Activated CD4-positive, CD25-positive, alpha-beta regulatory T cell treated with anti-CD3 and anti-CD28 coated beads, Interleukin-2, amount 50 U/mL, for 24 hours (primary cell): ENCODE measurements at regions not wholly inside any gene's neighbourhood (a gene's known extent, or its start where the extent isn't known, plus 50 kb on each side); places are given as distances from the start of the nearest gene placed in this dataset.

Experiments
- ATAC-seq, 2 donors: fragments of 150-1000 bp; cut with Tn5 transposase; one replicate each; pipeline ENCODE4 v1.10.0; 2021; ENCODE audit warnings: mild to moderate bottlenecking in 1 of 2, moderate library complexity in 1 of 2

DNA sequence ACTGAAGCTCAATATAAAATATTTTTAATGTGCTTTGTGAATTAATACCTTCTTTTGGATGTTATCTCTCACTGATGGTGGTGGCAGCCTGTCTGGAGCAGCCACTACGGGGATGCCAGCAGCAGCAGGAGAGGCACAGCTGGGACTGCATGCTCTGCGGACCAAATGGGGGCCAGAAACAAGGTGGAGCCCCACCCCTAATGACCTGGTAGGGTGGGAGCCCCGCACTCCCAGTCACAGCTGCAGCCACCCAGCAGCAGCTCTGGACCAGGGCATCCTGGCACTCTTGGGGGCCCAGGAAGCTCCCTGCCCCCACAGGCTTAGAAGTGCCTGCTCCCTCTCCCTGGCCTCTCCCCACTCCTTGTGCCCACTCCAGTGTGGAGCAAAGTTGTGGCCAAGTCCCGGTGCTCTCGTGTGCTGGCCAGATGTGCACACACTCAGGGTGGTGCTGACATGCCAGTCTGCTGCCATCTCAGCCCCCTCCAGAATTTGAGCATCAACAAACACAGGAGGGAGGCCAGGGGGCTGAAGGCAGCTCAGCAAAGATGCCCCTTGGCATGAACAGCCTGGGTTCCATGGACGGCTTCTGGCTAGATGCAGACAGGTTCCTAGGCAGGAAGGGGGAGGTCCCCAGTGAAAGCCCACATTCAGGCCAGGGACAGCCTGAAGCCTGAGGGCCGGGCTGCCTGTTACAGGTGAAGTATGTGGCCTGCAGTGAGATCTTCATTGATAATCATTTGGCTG lies 696.7 kb upstream of the SLITRK5 start:
- no peak for ATAC-seq

DNA sequence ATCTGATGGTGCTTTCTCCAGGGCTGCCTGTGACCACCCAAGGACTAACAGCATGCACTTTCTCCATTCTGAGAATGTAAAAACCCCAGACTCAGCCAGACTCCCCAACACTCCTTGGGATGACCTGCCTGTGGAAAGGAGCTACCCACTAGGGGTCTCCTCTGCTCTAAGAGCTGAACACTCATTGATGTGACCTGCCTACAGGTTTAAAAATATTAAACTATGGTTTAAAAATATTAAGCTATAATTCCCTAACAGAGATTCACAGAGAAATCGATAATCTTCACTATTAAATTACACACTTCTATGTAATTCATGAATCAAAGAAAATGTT lies 696.2 kb upstream of the SLITRK5 start:
- no peak for ATAC-seq

DNA sequence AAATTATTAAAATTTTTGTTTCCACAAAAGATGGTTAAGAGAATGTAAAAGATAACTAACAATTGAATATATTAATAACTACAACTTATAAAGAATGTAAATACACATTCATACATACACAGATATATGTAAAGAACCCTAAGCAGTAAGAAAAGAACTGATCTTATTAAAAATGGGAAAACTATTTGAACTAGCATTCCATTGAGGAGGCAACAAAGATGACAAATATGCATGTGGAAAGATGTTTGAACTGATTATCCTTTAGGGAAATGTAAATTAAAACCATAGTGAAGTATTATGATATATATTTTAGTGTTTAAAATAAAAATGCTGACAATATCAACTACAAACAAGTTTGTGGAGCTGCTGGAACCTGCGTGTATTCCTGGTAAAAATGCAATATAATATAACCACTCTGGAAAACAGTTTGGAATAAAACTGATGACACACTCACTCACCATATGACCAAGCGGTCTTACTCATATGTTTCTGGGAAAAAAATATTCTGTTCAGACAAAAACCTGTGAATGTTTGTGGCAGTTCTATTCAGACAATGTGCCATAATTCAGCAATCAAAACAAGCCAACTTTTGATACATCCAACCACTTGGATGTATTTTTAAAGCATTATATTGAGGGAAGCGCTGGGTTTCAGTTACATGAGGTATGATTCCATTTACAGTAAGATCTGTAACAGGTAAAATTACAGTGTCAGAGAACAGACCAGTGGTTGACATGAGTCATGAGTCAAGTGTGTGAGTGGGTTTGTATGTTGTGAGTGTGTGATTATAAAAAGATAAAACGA lies 694.4 kb upstream of the SLITRK5 start:
- ATAC-seq = no peak

DNA sequence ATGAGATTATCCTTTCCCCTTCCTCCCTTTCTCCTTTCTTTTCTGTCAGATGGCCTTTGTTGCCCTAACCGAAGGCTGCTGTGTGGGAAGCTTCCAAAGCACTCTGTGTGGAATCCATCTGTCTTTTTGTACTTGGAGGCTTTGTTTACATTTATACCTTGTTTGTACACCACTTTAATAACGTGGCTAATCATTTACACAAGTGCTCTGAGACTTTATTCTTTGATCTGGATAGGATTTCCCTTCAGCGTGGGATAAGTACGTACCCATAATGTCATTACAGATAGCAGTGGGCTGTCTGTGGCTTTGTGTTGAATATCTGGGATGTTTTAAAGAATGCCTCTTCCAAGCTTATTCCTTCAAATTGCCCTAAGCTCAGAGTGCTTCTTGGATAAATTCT lies 684.7 kb upstream of the SLITRK5 start:
- no peak for ATAC-seq

DNA sequence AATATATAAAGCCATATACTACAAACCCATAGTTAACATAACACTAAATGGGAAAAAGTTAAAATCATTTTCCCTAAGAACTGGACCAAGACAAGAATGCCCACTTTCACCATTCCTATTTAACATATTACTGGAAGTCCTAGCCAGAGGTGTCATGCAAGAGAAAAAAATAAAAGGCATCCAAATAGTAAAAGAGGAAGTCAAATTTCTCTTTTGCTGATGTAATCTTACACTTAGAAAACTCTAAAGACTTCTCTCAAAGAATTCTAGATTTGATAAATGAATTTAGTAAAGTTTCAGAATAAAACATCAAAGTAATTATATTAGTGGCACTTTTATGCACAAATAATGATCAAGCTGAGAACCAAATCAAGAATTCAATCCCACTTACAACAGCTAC lies 678.9 kb upstream of the SLITRK5 start:
- no peak for ATAC-seq

DNA sequence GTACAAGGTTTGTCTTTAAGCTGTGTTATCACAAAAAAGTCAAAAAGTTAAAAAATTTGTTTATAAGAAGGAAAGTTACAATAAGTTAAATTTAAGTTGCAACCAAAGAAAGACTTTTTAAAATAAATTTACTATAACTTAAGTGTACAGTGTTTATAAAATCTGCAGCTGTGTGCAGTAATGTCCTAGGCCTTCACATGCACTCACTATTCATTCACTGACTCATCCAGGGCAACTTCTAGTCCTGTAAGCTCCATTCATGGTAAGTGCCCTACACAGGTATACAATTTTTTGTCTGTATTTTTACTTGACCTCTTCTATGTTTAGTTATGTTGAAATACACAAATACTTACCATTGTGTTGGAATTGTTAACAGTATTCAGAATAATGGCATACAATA lies 667.9 kb upstream of the SLITRK5 start:
- no peak for ATAC-seq

DNA sequence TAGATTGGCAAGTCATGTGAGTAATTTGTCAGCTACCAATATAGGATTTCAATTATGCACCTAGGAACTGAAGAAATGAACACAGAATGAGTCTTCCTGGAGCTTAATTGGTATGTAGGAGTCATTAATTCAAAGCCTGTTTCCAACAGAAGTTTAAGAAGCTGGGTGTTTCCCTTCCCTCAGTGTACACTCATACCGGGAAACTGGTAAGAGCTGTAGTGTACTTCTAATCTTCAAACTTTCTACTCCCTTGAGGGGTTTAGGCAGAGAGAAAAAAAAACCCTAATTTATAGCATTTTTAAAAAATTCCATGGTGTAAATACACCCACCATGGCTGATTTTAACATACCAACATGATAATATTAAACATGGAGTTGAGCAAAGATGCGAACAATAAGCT lies 665.7 kb upstream of the SLITRK5 start:
- ATAC-seq = no peak

DNA sequence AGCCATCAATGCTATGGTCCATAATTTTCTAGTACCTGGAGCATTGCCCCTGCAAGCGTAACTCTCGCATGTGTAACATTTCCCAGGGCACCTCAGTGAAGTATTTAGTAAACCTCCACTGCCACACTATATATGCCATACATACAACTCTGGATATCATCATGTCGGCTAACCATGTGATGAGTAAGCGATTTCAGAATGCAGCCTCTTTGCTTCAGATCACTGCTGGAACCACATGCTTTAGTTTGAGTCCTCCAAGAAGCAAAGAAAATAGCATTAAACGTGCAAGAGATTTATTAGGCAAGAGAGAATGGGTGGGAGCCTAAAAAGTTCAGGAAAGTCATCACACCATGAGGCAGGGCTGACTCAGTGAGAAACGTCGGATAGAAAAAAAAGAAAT lies 635.6 kb upstream of the SLITRK5 start:
- no peak for ATAC-seq

DNA sequence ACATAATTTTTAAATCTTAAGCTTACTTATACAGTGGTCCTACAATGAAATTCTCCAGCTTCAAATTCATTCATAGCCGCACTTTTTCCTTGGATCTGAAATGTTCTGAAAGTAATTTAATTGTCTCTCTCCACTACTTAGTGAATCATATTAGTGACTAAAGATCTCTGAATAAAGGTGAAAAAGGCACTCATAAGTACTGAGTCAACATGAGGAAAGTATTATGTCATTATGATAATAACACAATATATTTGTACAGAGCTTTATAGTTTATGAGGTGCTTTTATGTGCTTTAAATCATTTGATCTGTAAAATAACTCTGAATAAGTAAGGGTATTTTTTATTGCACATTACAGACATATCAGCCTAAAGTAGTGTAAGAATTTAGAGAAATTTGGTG lies 628.2 kb upstream of the SLITRK5 start:
- ATAC-seq = no peak

DNA sequence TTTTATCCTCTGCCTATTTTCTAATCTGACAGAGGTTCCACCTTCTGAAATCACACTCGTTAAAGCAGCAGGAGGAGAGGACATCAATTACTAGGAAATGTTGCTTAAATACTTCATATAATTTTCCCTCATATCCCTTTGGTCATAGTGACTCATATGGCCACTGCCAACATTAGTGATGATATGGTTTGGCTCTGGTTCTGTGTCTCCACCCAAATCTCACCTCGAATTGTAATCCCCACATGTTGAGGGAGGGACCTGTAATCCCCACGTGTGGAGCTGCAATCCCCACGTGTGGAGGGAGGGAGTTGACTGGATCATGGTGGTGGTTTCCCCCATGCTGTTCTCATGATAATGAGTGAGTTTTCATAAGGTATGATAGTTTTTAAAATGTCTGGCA lies 618.4 kb upstream of the SLITRK5 start:
- ATAC-seq = no peak

DNA sequence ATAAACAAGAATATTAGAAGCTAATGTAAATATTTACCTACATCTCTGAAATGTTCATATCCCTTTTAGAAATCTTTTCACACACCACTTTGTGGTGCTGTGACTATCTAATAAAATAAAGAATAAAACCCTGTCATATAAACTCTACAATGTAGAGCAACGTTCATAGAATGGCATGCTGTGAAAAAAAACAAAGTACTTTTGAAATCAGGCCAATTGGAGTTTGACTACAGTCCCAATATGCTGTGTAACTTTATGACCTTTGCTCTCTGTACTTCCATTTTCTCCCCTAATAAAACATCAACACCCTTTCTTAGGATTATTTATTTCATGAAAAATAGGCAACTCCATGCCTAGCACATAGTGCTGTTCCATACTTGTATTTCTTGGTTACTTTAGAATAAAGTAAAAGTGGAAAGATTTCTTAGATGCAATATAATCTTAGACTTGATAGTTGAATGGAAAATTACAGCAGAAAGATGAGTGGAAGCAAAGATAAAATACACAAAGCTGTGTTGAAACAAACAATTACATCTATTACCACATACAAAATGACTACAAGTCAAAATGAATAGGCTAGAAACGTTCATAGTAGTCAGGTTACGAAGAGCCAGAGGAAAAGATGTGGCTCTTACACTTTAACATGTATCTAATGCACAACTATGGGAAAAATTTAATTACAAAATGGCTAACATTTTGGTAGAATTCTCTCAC lies 613.2 kb upstream of the SLITRK5 start:
- ATAC-seq = no peak

DNA sequence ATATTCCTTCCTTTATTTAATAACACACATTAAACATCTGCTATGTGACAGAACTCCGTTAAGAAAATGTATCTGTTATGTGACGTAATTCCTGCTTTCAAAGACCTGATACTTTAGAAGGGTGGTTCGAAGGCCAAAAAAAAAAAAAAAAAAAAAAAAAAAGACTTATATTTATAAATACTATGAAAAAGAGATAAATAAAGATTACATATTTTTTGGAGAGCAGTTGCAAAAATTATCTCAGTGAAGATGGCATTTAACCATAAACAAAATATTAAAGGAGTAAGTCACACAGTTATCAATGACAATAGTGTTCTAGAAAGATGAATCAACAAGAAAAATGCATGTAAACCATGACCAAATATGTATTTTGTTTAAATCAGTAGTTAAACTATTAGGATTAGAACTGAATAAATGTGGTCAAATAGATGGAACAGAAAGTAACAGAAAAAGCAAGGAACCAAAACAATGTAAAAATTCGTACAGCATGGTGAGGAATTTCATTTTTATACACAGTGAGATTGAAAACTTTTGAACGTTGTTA lies 612.3 kb upstream of the SLITRK5 start:
- no peak for ATAC-seq

DNA sequence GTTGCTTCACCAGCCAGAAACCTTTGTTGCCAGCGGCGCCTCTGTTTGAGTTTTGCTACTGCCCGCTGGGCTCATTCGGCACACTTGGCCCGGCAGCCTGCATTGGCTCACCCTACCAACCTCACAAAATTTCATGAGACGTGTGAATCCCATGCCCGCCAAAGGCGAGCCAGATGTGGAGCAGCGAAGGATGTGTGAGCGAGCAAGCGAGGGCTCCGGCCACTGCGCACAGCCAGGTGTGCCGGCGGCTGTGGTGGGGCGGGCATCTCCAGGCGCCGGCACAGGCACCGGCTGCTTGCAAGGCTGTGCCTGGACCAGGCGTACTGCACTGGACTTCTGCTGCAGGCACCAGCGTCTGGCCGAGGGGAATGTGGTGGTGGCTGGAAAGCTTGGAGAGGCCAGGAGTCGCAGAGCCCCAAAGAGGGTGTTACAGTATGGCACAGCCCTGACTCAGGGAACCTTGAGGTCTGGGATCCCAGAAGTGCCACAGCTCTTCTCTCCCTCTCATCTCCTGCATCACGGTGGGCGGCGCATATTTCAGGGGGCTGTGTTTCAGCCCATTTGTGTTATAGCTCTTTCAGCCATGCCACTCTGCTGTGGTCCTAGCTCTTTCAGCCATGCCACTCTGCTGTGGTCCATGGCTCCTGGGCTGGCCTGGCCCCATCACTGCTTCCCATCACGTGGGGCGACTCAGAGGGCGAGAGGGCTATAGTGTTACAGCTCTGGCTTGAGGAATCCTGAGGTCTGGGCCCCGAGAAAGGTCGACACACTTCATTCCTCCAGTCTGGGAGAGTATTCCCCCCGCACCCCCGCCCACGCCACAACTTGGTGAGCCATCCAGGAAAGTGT lies 592.0 kb upstream of the SLITRK5 start:
- ATAC-seq = no peak

DNA sequence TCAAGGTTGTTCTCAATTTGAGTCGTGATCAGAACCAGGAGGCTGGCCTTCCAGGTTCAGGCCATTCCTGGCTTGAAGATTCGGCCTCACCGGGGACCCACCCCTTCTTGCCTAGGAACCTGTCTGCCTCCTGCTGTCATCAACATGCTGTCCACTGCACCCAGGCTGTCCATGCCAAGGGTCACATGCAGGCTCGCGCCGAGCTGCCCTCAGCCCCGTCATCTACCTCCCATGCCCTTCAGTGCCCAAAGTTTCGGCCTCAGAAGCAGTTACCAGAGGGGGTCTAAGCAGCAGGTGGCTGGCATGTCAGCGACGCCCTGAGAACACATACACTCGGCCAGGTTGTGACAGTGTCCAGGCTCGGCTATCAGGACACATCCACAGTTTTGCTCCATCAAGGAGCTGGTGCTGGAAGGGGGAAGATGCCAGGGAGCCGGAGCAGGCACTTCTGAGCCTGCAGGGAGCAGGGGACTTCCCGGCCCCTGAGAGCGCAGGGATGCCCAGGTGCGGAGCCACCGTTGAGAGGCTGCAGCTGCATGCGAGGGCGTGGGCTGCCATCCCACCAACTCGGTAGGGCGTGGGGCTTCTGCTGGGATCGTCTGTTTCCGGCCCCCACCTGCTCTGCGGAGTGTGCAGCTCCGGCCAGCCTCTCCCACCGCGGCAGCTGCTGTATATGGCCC lies 590.9 kb upstream of the SLITRK5 start:
- ATAC-seq = no peak

DNA sequence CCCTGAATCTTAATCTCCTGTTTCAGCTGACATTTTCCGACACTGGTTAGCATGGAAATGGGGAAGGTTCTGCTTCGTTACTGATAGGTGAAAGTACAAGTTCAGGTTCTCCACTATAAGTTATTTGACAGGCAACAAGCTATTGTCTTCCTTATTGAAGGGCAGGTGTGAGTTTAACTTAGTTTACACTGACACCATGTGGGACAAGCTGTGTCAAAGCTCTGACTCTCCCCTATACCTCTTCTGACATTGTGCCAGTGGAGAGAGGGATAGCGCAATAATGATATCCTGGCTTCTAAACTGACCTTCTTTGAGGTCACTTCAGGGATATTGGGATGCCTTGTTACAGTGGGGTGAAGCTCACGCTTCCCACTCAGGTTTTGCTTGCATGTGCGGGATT lies 587.0 kb upstream of the SLITRK5 start:
- no peak for ATAC-seq

DNA sequence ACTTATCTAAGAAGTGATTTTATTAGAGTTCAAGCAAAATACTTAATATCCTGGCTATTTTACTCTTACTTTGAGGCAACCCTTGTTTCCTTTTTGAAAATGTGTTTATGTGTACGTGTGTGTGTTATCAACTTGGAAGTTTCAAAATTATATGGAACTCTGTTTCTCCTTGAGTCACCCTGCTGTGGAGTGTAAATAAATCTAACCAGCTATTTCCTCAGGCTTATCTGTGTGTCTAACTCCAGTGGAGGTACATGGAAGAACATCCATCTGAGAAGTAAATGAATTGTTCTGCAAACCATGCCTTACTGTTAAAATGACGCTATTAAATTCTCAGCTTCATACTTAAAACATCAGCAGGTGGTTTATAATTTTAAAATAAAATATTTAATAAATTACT lies 583.4 kb upstream of the SLITRK5 start:
- no peak for ATAC-seq

DNA sequence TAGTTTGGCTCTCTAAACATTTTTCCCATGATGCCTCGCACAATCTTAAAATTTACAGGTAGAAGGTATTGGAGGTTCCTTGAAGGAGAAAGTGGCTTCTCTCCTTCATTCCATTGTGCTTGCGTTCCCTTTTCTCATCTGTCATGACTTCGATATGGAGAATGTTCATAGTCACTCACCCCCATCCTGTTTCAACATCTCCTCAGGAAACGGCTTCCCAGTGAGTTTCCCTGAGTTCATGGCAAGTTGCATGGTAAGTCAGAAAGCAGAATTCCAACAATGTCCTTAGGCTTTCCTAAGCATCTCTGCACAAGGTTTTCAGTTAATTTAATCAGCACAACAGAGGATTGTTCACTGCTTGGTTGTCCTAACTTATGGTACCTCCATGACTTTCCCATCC lies 581.8 kb upstream of the SLITRK5 start:
- ATAC-seq = no peak

DNA sequence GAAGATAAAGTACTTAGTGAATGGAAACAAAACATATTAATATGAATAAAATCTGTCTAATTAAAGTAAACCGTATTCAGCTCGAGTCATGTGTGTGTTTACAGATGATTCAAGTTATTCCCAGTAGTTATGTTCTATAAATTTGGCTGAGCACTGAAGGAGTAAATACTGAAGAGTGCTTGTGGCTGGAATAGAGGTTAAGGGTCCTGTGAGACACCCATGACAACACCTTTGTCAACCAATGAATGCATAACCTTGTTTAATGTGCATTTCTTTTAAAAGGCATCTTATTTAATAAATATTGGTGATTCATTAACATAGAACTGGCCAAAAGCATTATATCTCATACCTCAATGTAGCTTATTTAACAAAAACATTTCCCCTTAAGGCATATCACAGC lies 577.8 kb upstream of the SLITRK5 start:
- ATAC-seq = no peak

DNA sequence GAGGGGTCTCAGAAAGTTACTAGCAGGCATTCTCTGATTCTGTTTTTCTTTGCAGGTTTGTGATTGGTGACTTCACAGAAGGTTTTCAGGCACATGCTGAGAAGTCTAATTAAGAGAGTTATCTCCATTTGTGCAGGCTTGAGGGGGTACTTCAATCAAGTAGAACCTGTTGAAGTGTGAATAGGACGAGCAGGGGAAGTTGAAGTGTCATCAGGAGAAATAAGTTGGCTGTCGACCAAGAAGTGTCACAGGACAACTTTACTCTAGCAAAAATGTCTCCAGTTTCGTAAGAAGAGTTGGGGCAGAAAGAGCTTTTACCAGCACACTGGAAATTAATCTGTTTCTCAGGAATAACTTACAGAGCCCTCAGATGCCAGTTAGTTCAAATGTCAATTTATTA lies 576.5 kb upstream of the SLITRK5 start:
- no peak for ATAC-seq

DNA sequence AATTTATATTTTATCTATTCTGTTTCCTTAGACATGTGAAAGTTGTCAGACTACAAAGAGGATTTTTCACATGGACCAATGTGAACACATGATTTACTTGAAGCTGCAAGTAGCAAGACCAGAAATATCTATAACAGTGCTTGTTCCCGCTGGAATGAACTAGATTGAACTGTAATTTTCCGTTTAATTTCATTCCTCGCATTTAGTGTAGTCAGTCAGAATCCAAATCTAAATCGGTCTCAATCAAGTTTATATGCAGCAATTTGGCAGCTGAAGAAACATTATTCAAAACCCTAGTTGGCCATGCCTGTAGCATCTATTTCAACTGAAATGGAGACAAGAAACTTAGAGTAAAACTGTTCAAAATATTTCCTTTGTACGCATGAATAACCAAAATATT lies 570.7 kb upstream of the SLITRK5 start:
- ATAC-seq = no peak

DNA sequence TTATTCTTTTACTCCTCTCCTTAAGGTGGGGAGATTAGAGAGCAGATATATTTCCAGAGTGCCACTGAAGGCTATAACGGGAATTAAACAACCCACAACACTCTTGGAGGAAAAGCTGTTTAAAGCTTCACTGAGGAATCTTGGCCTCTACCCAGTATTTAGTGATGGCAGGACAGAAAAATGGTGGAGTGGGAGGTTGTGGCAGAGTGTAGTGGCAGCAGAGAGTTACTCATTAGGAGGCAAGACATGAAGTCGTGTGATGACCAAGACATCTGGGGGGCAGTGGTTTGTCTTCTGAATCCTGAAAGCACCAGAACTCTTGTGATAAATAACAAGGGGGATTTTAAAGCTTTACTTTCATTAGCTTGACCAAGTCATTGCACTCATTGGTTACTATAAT lies 563.5 kb upstream of the SLITRK5 start:
- no peak for ATAC-seq

DNA sequence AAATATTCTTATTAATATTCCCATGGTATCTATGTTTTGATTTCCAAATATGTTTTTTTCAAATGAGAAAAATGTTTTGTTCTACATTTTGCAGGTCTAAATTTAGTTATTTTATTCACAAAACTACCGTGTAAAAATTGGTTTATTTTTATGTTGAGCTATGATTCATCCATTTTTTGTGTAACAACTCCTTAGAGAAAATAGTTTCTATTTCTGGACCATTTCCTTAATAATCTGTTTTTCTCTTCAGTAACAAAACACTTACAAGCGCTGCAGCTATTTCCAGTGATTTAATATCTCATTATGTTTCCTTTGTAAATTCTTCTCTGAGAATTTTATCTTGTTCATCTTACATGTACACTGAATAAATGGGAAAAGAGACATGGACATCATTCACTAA lies 550.7 kb upstream of the SLITRK5 start:
- no peak for ATAC-seq
